ENCODE measurements at regions not wholly inside any gene's neighbourhood (a gene's known extent, or its start where the extent isn't known, plus 50 kb on each side); places are given as distances from the start of the nearest gene placed in this dataset.

DNA sequence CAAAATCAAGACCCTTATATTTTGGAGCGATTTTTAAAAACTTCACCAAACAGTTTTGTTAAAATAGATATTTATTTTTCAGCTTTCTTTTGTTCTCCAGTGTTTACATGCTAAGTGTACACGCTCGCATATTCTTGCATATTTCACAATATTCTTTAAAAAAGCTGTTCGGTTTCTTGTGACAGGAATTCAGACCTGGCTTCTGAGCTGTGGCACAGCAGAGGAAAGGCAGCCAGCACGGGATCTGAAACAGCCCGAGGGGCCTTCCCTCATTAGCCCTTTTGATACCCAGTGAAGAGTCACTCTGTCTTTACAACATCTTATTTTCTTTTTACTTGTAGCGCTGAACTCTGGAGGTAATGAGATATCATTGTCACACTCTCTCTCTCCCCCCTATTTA lies 234.0 kb downstream of the B3GLCT start (continued):
- TF ChIP-seq, protein P1, sequence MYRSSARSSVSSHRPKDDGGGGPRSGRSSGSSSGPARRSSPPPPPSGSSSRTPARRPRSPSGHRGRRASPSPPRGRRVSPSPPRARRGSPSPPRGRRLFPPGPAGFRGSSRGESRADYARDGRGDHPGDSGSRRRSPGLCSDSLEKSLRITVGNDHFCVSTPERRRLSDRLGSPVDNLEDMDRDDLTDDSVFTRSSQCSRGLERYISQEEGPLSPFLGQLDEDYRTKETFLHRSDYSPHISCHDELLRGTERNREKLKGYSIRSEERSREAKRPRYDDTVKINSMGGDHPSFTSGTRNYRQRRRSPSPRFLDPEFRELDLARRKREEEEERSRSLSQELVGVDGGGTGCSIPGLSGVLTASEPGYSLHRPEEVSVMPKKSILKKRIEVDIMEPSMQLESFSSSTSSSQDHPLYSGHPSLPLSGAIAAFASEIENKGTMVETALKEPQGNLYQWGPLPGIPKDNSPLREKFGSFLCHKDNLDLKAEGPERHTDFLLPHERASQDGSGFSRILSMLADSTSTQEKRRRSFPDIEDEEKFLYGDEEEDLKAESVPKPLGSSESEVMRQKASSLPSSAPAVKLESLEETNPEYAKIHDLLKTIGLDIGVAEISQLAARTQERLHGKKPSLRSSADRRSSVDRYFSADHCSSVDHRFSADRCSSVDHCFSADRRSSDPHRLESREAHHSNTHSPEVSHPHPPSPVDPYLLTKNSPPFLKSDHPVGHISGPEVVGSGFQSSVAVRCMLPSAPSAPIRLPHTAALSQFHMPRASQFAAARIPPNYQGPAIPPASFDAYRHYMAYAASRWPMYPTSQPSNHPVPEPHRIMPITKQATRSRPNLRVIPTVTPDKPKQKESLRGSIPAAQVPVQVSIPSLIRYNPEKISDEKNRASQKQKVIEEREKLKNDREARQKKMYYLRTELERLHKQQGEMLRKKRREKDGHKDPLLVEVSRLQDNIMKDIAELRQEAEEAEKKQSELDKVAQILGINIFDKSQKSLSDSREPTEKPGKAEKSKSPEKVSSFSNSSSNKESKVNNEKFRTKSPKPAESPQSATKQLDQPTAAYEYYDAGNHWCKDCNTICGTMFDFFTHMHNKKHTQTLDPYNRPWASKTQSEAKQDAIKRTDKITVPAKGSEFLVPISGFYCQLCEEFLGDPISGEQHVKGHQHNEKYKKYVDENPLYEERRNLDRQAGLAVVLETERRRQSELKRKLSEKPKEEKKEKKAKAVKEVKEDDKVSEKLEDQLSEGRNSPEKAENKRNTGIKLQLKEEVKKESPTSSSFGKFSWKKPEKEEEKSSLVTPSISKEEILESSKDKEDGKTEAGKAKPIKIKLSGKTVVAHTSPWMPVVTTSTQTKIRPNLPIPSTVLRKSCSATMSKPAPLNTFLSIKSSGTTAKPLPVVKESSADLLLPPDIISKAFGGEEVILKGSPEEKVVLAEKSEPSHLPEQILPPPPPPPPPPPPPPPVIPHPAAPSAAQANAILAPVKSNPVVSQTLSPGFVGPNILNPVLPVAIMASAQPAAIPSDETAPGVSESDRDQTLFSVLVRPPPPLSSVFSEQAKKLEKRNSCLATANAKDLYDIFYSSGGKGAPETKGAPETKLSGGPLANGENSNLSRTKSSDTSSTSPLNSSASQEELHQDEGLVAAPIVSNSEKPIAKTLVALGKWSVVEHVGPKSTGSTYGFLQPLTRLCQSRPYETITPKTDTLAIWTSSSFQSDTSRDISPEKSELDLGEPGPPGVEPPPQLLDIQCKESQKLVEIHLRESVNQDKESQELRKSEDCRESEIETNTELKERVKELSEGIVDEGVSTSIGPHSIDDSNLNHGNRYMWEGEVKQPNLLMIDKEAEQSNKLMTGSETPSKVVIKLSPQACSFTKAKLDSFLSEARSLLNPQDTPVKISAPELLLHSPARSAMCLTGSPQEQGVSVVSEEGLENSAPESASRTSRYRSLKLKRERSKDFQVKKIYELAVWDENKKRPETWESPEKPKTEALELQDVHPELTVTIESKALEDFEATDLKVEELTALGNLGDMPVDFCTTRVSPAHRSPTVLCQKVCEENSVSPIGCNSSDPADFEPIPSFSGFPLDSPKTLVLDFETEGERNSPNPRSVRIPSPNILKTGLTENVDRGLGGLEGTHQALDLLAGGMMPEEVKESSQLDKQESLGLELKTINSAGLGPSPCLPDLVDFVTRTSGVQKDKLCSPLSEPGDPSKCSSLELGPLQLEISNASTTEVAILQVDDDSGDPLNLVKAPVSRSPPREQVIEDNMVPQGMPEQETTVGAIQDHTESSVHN (IDR thresholded peaks at IDR 0.05; ENCODE audit: borderline replicate concordance in 1 of 2, low read depth in 1 of 2) = no peak
- no peak for TF ChIP-seq POU5F1 (IDR thresholded peaks at IDR 0.05; ENCODE audit: borderline replicate concordance, low read depth, low read length, partially characterized antibody)
- TF ChIP-seq, protein P2, sequence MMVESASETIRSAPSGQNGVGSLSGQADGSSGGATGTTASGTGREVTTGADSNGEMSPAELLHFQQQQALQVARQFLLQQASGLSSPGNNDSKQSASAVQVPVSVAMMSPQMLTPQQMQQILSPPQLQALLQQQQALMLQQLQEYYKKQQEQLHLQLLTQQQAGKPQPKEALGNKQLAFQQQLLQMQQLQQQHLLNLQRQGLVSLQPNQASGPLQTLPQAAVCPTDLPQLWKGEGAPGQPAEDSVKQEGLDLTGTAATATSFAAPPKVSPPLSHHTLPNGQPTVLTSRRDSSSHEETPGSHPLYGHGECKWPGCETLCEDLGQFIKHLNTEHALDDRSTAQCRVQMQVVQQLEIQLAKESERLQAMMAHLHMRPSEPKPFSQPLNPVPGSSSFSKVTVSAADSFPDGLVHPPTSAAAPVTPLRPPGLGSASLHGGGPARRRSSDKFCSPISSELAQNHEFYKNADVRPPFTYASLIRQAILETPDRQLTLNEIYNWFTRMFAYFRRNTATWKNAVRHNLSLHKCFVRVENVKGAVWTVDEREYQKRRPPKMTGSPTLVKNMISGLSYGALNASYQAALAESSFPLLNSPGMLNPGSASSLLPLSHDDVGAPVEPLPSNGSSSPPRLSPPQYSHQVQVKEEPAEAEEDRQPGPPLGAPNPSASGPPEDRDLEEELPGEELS (CRISPR knock-in tag; IDR thresholded peaks at IDR 0.05; ENCODE audit: borderline replicate concordance) = no peak
- TF ChIP-seq, protein P3, sequence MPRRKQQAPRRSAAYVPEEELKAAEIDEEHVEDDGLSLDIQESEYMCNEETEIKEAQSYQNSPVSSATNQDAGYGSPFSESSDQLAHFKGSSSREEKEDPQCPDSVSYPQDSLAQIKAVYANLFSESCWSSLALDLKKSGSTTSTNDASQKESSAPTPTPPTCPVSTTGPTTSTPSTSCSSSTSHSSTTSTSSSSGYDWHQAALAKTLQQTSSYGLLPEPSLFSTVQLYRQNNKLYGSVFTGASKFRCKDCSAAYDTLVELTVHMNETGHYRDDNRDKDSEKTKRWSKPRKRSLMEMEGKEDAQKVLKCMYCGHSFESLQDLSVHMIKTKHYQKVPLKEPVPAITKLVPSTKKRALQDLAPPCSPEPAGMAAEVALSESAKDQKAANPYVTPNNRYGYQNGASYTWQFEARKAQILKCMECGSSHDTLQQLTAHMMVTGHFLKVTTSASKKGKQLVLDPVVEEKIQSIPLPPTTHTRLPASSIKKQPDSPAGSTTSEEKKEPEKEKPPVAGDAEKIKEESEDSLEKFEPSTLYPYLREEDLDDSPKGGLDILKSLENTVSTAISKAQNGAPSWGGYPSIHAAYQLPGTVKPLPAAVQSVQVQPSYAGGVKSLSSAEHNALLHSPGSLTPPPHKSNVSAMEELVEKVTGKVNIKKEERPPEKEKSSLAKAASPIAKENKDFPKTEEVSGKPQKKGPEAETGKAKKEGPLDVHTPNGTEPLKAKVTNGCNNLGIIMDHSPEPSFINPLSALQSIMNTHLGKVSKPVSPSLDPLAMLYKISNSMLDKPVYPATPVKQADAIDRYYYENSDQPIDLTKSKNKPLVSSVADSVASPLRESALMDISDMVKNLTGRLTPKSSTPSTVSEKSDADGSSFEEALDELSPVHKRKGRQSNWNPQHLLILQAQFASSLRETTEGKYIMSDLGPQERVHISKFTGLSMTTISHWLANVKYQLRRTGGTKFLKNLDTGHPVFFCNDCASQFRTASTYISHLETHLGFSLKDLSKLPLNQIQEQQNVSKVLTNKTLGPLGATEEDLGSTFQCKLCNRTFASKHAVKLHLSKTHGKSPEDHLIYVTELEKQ (CRISPR knock-in tag; IDR thresholded peaks at IDR 0.05) = no peak

Data from K562 (cell line).